HG03469 (cell line): ENCODE measurements at regions not wholly inside any gene's neighbourhood (a gene's known extent, or its start where the extent isn't known, plus 50 kb on each side); places are given as distances from the start of the nearest gene placed in this dataset.

ENCODE experiments used
- ATAC-seq: cut with Tn5 transposase; IDR thresholded peaks from one replicate; pipeline ENCODE4 v1.9.1; 2021; ENCODE audit warnings: mild to moderate bottlenecking, moderate library complexity, moderate number of reproducible peaks; ENCODE audit not compliant: unreplicated experiment

- no peak for ATAC-seq
These were observed 188.8 kb downstream of the SNX19 start for GRCh38 chr11:130727157-130728119.

GRCh38 chr11:130728185-130729180, 187.8 kb downstream of the SNX19 start:
- no peak for ATAC-seq

- ATAC-seq, result no peak
These were observed 187.1 kb downstream of the SNX19 start for GRCh38 chr11:130729193-130729592.

- ATAC-seq, result no peak
These were observed 186.5 kb downstream of the SNX19 start for GRCh38 chr11:130729678-130730300.

GRCh38 chr11:130731401-130731800, 184.9 kb downstream of the SNX19 start:
- no peak for ATAC-seq

- no peak for ATAC-seq
These were observed 183.8 kb downstream of the SNX19 start for GRCh38 chr11:130732476-130732875.

- ATAC-seq, result no peak
These were observed 179.0 kb downstream of the SNX19 start for GRCh38 chr11:130737041-130737830.

GRCh38 chr11:130737866-130738431, 178.3 kb downstream of the SNX19 start:
- ATAC-seq, result no peak

- ATAC-seq, result no peak
These were observed 177.7 kb downstream of the SNX19 start for GRCh38 chr11:130738611-130739010.

GRCh38 chr11:130740819-130741218, 175.5 kb downstream of the SNX19 start:
- ATAC-seq, result no peak

GRCh38 chr11:130744794-130745193, 171.5 kb downstream of the SNX19 start:
- ATAC-seq, result no peak

GRCh38 chr11:130749216-130749615, 167.1 kb downstream of the SNX19 start:
- no peak for ATAC-seq

- ATAC-seq, result no peak
These were observed 155.7 kb downstream of the SNX19 start for GRCh38 chr11:130760515-130761125.

- no peak for ATAC-seq
These were observed 154.6 kb downstream of the SNX19 start for GRCh38 chr11:130761560-130762220.

- no peak for ATAC-seq
These were observed 153.6 kb downstream of the SNX19 start for GRCh38 chr11:130762638-130763037.

GRCh38 chr11:130763087-130763980, 152.9 kb downstream of the SNX19 start:
- ATAC-seq, result no peak

- ATAC-seq, result no peak
These were observed 150.9 kb downstream of the SNX19 start for GRCh38 chr11:130765406-130765805.
